CD4-positive, alpha-beta T cell treated with Interleukin-2 at 100 ng/mL for 4 hours (primary cell): ENCODE measurements at regions not wholly inside any gene's neighbourhood (a gene's known extent, or its start where the extent isn't known, plus 50 kb on each side); places are given as distances from the start of the nearest gene placed in this dataset.
A peak's percentile ranks its signal among the peaks of the same experiment; 100 is the strongest.

ENCODE experiments used
- DNase-seq: peaks from one replicate; pipeline ENCODE4 v3.0.0-alpha.2; 2020; ENCODE audit warnings: low spot score

DNA sequence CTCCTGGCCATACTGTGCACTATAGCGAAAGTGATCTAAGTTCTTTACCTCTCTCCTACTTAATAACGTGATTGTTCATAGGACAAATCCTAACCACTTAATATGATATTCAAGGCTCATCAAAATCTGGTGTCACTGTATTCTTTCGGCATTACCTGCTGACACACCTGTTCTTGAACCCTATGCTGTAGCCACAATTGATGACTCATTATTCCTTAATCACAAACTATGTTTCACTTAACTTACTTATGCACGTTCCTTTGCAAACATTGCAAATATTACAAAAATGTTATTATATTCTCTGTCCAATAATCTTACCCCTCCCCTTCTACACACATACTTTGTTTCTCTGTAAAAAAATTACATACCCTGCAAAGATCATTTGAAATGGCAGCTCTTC is 158.1 kb upstream of the ADRA1B start:
- DNase-seq, result no peak

DNA sequence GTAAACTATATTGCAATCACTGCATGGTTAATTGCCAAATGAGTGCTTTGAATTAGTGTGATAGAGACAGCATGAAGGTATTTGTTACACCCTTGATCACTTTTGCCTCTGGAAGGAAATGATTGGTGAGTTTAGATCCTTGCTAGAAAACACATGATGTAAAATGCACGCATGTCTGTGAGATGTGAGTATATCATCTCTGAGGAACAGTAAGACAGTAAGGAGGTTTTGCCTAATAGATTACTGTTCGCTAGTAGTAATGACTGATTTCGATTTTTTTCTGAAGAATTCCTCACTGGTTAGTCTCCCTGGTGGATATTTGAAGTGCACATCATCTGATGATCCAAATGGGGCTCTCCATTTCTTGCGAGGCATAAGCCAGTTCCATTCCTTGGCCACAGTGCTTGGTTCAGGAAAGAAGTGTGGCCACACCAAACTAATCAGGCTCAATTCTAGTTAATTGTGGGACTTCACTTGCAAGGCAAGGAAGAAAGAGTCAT is 156.4 kb upstream of the ADRA1B start:
- DNase-seq, result no peak

DNA sequence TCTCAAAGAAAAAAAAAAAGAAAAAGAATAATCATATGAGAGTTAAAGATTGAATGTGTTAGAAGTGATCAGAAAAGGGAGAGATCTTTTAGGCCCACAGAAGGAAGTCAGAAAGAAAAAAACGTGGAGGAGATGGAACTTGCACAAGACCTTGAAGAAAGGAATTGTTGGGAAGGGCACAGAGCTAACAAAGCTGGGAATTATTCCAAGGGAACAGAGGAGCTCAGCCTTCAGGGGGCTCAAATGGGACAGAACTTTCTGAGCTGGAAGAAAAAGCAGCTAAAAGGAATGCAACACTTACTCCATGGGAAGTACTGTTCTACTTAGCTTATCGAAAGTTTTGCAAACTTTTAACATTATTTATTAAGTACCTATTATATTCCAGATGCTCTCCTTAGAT is 153.4 kb upstream of the ADRA1B start:
- DNase-seq, result no peak

DNA sequence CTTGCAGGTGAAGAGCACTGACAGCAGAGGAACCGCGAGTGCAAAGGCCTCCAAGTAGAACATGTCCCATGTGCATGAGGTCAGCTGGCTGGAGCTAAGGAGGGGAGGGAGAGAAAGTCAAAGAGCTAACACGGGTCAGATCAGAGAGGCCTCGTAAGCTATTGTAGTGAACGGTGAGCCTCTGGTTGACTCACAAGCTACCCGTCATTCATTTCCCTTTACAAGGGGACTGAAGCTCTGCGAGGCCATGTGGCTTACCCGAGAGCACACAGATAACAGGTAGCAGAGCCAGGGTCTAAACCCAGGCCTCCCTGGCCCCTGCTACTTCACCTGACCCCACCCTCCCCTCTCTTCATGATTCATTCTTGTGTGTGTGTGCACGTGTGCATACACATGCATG is 152.7 kb upstream of the ADRA1B start:
- DNase-seq, result no peak

DNA sequence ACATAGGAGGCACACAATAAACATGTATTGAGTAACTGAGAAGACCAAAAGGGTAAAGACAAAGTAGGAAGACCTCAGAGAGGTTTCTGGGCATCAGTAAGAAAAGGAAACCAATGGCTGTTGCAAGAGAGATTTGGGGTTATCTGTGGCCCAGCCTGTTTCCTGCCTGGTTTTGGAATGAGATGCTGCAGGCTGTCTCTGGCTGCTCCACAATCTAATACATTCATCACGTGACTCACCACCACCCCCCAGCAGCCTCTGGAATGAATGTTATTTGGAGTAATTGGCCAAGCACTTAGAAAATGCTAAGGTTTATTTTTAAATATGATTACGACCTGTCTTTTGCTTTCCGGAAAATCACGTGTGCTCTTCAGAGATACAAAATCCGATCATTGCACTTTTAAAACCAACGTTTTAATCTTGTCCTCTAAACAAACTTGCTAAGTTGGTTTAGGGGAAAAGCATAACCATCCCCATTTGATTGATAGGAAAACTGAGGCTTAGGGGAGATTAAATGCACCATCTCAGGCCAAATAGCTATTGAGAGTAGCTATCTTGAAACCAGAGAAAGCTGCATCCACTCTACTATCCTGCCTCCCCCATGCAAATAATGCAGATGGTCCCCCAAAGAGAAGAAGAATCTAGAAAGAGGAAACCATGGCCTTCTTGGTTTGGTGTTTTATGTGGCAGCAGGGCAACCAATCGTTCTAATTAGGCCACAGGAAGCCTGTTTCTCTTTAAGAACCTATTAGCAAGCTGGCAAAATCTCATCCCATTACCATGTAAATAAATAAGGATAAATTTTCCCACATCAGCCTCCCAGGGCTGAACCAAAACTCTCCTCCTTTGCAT is 151.8 kb upstream of the ADRA1B start:
- no peak for DNase-seq

DNA sequence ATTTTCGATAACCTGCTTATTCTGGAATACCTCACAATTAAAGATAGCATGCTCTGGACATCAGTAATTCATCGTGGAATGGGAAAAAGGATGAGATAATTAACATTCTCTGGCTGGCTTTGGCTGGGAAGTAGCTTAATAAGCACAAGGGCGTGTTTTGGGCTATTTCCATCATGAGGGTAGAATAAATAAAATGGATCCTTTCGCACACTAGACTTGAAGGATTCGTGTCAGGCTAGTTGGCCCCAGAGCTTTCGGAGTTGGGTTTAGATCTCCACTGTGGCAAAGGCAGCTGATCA is 151.2 kb upstream of the ADRA1B start:
- no peak for DNase-seq

DNA sequence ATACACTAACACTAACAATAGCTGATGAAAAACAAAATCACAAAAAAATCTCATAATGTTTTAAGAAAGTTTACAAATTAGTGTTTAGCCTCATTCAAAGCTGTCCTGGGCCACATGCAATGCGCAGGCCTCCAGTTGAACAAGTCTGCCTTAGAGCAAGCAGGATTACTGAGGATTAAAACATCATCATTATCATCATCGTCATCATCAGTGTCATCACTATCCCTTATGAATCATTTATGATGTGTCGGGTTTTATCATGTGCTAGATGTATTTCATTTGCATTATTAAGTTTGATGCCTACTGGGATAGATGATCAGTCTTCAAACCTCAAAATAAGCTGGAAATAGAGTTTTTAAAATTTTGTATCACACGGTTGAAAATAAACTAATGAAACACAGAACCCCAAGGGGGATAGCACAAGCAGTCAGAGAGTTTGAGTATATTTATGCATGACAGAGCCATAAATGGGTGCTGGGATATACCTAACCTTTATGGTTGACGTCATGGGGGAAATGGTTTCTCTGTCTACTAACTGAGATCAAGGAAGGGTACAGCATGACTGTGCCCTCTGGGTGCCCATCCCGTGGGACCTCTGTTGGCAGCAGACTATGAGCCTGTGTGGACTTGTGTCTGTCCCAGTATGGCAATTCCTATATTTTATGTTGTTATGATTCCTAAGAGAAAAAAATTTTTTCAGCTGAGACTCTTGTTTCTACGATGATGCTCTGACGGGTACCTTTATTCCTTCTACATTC is 150.3 kb upstream of the ADRA1B start:
- DNase-seq, result no peak

DNA sequence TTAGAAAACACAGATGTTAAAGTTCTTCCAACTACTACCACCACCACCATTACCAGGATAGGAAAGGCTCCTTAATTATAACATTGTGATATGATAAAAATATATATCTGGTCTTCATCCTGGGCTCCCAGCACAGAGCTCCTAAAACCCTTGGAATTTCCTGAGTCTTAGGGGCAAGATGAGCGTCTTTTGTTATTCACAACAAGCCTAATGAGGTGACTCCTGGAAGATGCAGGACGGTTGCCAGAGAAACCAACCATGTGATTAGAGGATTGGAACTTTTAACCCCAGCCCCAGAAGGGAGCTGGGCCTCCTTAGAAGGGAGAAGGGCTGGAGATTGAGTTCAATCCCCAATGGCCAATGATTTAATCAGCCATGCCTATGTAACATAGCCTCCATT is 148.0 kb upstream of the ADRA1B start:
- DNase-seq, result no peak

DNA sequence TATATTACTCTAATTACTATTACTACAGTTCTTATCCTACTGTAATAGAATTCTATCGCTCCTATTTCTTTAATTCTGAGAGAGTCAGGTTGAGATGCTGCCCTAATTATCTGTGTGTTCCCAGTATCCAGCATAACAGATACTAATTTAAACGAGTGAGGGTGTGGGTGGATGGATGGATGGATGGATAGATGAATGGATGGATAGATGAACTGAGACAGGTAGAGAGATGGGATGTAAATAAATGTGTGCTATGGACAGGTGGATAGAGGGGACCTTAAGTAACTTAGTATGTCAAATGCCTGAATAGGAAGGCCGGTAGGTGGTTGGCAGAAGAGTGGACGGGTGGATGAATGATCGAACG is 143.6 kb upstream of the ADRA1B start:
- DNase-seq, result no peak

DNA sequence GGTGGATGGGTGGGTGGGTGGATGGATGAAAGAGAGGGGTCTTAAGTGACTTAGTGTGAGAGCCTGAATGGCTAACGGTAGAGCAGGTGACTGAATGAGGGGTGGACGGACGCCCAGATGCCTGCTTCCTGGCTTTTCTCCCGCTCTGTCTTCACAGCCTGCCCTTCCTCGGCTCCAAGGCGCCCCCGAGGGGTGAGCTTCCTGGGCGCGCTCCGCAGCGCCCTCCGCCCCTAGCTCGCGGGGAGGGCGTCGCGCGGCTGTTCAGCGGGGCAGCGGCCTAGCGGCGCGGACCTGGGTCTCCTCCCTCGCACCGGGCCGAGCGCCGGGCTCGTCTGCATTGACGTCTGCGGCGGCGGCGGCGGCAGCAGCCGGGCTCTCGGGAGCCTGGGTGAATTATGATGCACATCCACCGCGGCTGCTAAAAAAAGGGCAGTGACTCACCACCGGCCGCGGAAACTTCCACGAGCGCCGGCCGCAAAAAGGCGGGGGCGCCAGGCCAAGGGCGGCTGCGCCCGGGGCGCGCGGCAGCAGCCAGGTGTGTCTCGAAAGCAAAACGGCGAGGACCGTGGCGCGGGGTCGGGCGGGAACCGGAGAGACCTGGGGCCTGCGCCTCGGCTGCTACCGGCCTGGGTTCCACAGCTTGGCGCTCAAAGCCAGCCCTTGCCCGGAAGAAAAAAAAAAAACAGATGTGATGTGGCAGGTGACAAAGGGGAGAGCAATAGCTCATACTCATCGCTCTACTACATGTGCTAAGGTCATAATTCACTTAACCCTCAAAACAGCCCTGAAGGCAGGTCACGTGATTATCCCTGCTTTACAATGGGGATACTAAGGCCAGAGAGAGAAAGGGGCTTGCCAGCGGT is 143.0 kb upstream of the ADRA1B start:
- DNase-seq, result peak; percentile 48

DNA sequence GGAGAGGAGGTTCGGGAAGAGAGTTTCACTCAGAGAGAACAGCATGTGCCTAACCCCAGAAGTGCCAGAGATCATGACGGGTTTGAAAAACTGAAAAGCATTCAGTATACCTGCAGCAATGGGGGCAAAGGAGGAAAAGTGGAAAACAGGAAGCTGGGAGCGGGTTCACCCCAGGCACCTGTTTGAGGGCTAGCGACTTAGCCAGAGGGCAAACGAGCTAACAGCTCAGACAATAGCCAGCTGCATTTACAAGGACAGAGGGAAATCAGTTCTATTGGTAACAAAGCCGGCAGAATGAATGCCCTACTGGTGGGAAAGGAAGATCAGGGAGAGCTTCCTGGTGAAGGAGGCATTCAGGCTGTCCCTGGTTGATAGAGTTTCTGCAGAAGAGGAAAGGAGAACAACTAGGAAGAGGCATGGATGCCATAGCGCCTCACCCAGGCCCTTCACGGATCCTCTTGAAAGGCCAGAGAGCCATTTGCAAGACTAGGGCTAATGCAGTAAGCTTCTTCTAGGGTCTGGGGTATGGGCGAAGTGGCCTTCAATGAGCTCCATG is 141.7 kb upstream of the ADRA1B start:
- DNase-seq, result no peak

DNA sequence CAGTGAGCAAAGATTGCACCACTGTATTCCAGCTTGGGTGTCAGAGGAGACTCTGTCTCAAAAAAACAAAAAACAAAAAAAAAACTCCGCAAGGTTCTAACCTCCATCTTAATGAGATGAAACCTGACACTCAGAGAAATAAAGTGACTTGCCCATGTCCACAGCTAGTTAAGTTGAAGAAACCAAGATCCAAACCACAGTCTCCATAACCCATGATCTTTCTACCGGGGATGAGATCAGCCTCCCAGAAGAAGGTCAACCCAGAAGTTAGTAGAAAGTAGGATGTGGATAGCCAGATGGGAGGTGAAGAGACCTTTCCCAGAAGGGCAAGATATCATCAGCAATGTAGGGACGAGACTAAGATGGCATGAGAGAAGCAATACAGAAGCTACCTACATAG is 140.4 kb upstream of the ADRA1B start:
- DNase-seq, result no peak

DNA sequence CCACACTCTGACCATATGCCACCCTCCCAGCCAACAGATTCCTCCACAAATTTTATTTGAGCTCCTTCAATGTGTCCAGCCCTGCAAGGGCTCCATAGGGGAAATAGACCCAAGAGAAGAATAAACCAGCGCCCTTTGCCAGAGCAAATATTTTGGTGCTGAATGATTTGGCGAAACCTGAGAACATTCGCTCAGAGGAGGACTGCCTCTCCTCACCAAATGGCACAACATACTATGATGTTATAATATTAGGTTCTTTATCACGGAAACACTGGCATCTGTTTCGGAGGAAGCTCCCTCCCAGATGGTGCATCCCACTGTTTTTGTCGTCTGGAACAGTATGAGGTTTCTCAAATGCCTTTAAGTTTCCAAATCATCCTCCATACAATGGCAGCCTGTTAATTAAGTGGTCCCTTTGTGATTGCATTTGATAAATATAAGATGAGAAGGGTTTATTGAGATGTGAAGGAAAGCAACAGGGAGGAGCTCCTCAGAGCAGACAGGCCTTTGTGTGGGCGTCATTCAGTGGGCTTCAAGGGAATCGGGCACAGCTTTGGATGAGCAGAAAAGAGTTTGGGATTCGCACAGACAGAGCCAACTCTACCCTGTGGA is 139.1 kb upstream of the ADRA1B start:
- DNase-seq, result no peak

DNA sequence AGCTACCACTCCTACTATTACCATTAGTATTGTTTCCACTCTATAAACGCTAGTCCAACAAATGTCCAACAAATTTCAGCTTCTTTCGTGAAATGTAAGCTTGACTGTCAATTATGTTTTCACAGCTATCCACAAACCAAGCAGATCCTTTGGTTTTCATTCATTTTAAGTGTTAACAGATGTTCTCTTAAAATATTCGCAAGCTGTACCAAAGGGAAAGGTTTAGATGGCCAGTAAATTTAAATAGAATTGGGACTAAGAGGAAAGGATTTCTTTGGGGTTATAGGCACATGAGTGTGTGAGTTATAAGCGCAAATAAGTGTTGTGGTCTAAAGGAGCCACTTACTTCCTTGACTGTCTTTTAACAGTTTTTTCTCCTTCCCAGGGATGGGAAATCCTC is 136.8 kb upstream of the ADRA1B start:
- no peak for DNase-seq

DNA sequence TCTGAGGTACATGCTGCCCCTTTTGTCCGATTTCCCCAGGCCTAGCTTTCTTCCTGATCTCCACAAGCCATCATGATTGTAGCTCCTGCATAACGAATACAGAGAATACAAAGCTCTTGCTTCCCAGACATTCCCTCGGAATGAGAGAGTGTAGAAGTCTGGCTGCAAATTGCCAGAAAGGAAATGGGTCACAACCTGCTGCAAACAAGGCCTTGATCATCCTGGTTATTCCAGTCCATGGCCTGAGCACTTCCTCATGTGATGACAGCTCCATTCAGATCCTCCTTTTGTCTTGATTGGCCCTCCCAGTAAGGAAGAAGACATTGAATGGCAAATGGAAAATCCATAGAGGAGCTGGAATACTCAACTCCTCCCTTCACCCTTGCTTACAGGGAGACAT is 136.0 kb upstream of the ADRA1B start:
- DNase-seq, result no peak

DNA sequence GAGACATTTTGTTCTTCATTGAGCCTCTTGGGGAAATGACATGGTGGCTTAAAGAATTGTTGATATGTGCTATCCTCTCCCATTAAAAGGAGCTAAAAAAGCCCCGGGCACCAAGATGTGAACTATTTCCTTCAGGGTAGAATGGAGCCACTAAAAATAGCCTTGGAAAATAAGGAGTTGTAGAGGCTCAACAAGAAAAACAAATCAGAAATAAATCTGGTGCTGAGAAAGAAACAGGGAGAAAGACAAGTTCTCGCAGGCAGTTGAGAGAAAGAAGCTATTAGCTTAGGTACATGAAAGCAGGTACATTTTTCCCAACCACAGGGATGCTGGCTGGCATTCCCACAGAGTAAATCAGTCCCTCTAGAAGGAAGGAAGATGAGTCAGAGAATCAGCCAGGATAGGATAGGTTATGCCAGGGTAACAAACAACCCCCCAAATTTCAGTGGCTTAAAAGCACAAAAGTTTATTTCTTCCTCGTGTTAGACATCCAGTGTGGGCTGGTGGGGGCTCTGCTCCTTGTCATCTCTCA is 134.6 kb upstream of the ADRA1B start:
- DNase-seq, result no peak

DNA sequence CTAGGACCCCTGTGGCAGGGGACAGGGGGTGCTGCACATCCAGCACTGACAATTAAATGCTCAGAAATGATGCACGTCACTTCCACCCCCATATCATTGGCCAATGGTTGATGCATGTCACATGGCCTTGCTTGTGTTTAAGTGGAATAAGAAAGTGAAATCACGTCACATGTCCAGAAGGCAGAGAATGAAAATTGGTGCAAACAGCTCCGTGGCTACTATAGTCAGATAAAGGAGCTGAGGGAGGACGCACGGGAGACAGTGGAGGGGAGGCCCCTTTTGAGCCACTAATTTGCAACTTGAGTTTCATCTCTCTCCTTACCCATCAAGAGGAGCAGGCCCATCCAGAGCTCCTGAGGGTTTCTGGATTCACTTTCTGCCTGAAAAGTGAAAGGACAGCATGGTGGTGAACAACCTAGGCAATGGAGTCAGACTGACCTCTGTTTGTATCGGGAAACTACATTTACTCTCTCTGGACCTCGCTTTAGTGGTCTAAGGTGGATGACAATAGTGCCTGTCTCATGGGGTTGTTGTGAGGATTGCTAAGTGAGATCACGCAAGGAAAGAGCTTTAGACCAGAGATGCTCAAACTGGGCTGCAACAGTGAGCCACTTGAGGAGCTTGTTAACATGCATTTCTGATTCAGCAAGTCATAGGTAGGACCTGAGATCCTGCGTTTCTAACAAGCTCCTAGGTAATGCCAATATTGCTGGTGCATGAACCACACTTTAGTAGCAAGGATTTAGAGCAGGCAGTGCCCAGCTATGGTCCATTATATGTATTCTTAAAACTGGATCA is 133.9 kb upstream of the ADRA1B start:
- no peak for DNase-seq

DNA sequence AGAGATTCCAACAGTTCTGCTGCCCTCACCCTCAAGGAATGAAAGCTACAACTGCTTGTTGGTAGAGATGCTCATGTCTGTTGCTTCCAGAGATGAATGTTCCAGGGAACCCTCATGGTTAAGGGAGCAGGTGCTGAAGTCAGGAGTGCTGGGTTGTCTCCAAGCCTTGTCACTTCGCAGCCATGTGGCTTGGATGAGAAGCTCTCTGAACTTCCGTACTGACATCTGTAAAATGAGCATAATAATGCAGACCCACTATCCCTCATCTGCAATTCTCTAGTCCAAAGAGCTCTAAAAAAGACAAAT is 133.3 kb upstream of the ADRA1B start:
- DNase-seq, result no peak

DNA sequence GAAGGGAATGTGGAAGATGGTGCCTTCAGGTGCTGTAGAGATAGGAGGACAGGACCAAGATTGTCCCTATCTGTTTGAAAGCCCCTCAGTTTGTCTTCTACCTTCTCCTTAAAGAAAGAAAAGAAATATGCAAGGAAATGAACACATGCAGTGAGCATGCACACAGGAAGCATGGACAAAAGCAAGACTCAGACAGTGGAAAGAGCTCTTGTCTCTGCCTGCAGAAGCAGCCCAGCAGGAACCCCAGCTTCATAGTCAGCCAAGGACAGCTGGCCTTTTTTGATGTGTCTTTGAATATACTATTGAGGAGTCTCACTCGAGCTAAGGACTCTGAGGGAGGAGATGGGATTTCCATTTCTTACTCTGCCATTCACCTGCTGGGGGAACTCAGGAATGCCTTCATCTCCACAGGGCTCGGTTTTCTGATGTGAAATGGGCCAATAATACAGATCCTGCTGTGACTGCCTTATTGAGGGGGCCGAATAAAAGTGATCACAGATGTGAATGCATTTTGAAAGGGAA is 132.5 kb upstream of the ADRA1B start:
- no peak for DNase-seq

DNA sequence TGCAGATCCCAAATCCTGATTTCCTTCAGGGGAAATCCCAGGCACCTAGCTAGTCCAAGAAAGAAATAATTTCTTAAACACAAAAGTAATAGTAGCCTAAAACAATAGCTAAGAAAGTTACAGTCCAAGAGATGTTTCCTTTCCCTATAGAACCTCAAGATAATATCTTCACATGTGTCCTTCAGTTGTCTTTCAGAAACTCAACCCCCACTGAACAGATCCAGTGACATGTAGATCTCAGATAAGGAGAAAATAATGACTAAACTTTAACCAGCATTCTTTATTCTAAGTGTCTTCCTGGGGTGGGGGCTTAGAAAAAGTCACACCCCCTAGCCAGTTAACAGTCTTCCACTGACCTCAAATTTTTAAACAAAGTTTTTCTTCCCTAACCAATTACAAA is 131.3 kb upstream of the ADRA1B start:
- no peak for DNase-seq

DNA sequence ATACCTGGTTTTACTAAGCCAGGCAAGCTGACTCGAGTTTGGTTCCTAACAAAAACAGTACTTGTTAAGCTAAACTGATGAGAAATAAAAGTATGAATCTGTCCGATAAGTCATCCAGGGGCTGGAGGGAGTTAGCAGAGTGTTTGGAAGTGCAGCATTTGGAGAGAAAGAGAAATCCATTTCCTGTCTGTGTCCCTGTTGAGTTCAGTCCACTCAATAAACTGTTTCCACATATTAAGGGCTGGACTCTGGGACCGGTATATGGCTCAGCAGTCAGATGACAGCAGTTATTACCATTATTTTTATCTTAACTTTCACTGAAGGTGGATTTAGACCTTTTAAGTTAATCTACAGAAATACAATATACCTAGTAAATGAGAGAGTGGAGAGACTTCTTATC is 130.6 kb upstream of the ADRA1B start:
- DNase-seq, result no peak
